SK-N-SH treated with all-trans-retinoic acid at 6 μM for 48 hours (cell line): ENCODE measurements at regions not wholly inside any gene's neighbourhood (a gene's known extent, or its start where the extent isn't known, plus 50 kb on each side); places are given as distances from the start of the nearest gene placed in this dataset.

ENCODE experiments used
- ATAC-seq: fragments of 200-7000 bp; cut with Tn5 transposase; 3 replicates; pipeline ENCODE4 v1.9.1; 2020; ENCODE audit warnings: mild to moderate bottlenecking, moderate library complexity
- ARNTL ChIP-seq: fragments of 450-650 bp; formaldehyde crosslinking; IDR thresholded peaks from 2 replicates; pipeline ENCODE4 v1.5.0; 2020; ENCODE audit warnings: low read depth, mild to moderate bottlenecking, moderate library complexity, borderline replicate concordance
- BACH2 ChIP-seq: fragments of 250-450 bp; sonication (Bioruptor Pico); IDR thresholded peaks from 2 replicates; pipeline ENCODE4 v1.9.0; 2021; ENCODE audit warnings: mild to moderate bottlenecking, borderline replicate concordance
- GLIS3 ChIP-seq: fragments of 250-450 bp; sonication (Bioruptor Pico); IDR thresholded peaks from 2 replicates; pipeline ENCODE4 v1.5.0; 2020; ENCODE audit warnings: mild to moderate bottlenecking, moderate library complexity
- ISL1 ChIP-seq: fragments of 250-450 bp; sonication (Bioruptor Pico); IDR thresholded peaks from 2 replicates; pipeline ENCODE4 v2.1.2; 2022; ENCODE audit warnings: mild to moderate bottlenecking, moderate library complexity
- OSR1 ChIP-seq: fragments of 250-450 bp; sonication (Bioruptor Pico); IDR thresholded peaks from 2 replicates; pipeline ENCODE4 v1.8.0; 2022; ENCODE audit warnings: moderate library complexity, mild to moderate bottlenecking, inconsistent platforms
- POU6F1 ChIP-seq: fragments of 250-450 bp; sonication (Bioruptor Pico); IDR thresholded peaks from 2 replicates; pipeline ENCODE4 v1.8.0; 2021; ENCODE audit warnings: low read depth, mild to moderate bottlenecking, moderate library complexity, borderline replicate concordance
- PPARA ChIP-seq: fragments of 250-450 bp; sonication (Bioruptor Pico); IDR thresholded peaks from 2 replicates; pipeline ENCODE4 v1.5.0; 2020; ENCODE audit warnings: mild to moderate bottlenecking, borderline replicate concordance
- RARB ChIP-seq: fragments of 250-450 bp; sonication (Bioruptor Pico); IDR thresholded peaks from 2 replicates; pipeline ENCODE4 v1.8.0; 2021; ENCODE audit warnings: mild to moderate bottlenecking, moderate library complexity
- SNAI2 ChIP-seq: fragments of 250-450 bp; sonication (Bioruptor Pico); IDR thresholded peaks from 2 replicates; pipeline ENCODE4 v1.5.0; 2020; ENCODE audit warnings: mild to moderate bottlenecking, moderate library complexity
- TCF4 ChIP-seq: fragments of 250-450 bp; sonication (Bioruptor Pico); IDR thresholded peaks from 2 replicates; pipeline ENCODE4 v1.8.0; 2021; ENCODE audit warnings: mild to moderate bottlenecking, moderate library complexity, borderline replicate concordance
- TOX ChIP-seq: fragments of 250-450 bp; sonication (Bioruptor Pico); IDR thresholded peaks from 2 replicates; pipeline ENCODE4 v1.8.0; 2021; ENCODE audit warnings: mild to moderate bottlenecking, moderate library complexity, borderline replicate concordance
- ZC3H10 ChIP-seq: fragments of 250-450 bp; sonication (Bioruptor Pico); IDR thresholded peaks from 2 replicates; pipeline ENCODE4 v1.5.1; 2021; ENCODE audit warnings: mild to moderate bottlenecking, moderate library complexity
- ZFP3 ChIP-seq: fragments of 250-450 bp; sonication (Bioruptor Pico); IDR thresholded peaks from 2 replicates; pipeline ENCODE4 v1.5.0; 2020; ENCODE audit warnings: mild to moderate bottlenecking, moderate library complexity
- ZFP30 ChIP-seq: fragments of 450-650 bp; formaldehyde crosslinking; IDR thresholded peaks from 2 replicates; pipeline ENCODE4 v1.5.0; 2022; ENCODE audit warnings: mild to moderate bottlenecking, moderate library complexity
- ZNF565 ChIP-seq: fragments of 450-650 bp; formaldehyde crosslinking; conservative IDR thresholded peaks from 2 replicates; pipeline ENCODE4 v1.5.0; 2020; ENCODE audit warnings: low read depth, mild to moderate bottlenecking, moderate library complexity
- ZNF70 ChIP-seq: fragments of 450-650 bp; formaldehyde crosslinking; IDR thresholded peaks from 2 replicates; pipeline ENCODE4 v1.5.0; 2020; ENCODE audit warnings: mild to moderate bottlenecking, moderate library complexity
- TF ChIP-seq, protein P1 (sequence below): fragments of 250-450 bp; sonication (Bioruptor Pico); IDR thresholded peaks from 2 replicates; pipeline ENCODE4 v1.5.1; 2021; ENCODE audit warnings: mild to moderate bottlenecking, moderate library complexity
- TF ChIP-seq, protein P2 (sequence below): fragments of 250-450 bp; sonication (Bioruptor Pico); IDR thresholded peaks from 2 replicates; pipeline ENCODE4 v1.5.0; 2020; ENCODE audit warnings: mild to moderate bottlenecking, moderate library complexity
- TF ChIP-seq, protein P3 (sequence below): fragments of 250-450 bp; sonication (Bioruptor Pico); IDR thresholded peaks from 2 replicates; pipeline ENCODE4 v1.8.0; 2020; ENCODE audit warnings: mild to moderate bottlenecking, moderate library complexity, borderline replicate concordance
- TF ChIP-seq, protein P4 (sequence below): fragments of 250-450 bp; sonication (Bioruptor Pico); IDR thresholded peaks from 2 replicates; pipeline ENCODE4 v1.5.1; 2020; ENCODE audit warnings: low read depth, mild to moderate bottlenecking, moderate library complexity

- TF ChIP-seq, protein P1, sequence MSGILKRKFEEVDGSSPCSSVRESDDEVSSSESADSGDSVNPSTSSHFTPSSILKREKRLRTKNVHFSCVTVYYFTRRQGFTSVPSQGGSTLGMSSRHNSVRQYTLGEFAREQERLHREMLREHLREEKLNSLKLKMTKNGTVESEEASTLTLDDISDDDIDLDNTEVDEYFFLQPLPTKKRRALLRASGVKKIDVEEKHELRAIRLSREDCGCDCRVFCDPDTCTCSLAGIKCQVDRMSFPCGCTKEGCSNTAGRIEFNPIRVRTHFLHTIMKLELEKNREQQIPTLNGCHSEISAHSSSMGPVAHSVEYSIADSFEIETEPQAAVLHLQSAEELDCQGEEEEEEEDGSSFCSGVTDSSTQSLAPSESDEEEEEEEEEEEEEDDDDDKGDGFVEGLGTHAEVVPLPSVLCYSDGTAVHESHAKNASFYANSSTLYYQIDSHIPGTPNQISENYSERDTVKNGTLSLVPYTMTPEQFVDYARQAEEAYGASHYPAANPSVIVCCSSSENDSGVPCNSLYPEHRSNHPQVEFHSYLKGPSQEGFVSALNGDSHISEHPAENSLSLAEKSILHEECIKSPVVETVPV (CRISPR knock-in tag) = no peak
- TF ChIP-seq ARNTL = no peak
Measured at GRCh38 chr2:226256709-226257376, 542.8 kb downstream of the IRS1 start (continued).

GRCh38 chr2:226256237-226256636 is 543.4 kb downstream of the IRS1 start:
- TF ChIP-seq GLIS3 (CRISPR knock-in tag) = no peak
- no peak for TF ChIP-seq POU6F1
- no peak for TF ChIP-seq SNAI2 (CRISPR knock-in tag)
- no peak for TF ChIP-seq BACH2 (CRISPR knock-in tag)
- TF ChIP-seq ZFP30 (CRISPR knock-in tag) = no peak
- TF ChIP-seq TOX = no peak
- TF ChIP-seq, protein P2, sequence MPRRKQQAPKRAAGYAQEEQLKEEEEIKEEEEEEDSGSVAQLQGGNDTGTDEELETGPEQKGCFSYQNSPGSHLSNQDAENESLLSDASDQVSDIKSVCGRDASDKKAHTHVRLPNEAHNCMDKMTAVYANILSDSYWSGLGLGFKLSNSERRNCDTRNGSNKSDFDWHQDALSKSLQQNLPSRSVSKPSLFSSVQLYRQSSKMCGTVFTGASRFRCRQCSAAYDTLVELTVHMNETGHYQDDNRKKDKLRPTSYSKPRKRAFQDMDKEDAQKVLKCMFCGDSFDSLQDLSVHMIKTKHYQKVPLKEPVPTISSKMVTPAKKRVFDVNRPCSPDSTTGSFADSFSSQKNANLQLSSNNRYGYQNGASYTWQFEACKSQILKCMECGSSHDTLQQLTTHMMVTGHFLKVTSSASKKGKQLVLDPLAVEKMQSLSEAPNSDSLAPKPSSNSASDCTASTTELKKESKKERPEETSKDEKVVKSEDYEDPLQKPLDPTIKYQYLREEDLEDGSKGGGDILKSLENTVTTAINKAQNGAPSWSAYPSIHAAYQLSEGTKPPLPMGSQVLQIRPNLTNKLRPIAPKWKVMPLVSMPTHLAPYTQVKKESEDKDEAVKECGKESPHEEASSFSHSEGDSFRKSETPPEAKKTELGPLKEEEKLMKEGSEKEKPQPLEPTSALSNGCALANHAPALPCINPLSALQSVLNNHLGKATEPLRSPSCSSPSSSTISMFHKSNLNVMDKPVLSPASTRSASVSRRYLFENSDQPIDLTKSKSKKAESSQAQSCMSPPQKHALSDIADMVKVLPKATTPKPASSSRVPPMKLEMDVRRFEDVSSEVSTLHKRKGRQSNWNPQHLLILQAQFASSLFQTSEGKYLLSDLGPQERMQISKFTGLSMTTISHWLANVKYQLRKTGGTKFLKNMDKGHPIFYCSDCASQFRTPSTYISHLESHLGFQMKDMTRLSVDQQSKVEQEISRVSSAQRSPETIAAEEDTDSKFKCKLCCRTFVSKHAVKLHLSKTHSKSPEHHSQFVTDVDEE = no peak
- no peak for TF ChIP-seq OSR1 (CRISPR knock-in tag)
- no peak for TF ChIP-seq RARB (CRISPR knock-in tag)
- TF ChIP-seq ISL1 (CRISPR knock-in tag) = no peak
- no peak for TF ChIP-seq ZNF70 (CRISPR knock-in tag)
- no peak for TF ChIP-seq TCF4 (CRISPR knock-in tag)
- TF ChIP-seq, protein P1 (CRISPR knock-in tag) = no peak
- TF ChIP-seq PPARA (CRISPR knock-in tag) = no peak
- TF ChIP-seq, protein P3, sequence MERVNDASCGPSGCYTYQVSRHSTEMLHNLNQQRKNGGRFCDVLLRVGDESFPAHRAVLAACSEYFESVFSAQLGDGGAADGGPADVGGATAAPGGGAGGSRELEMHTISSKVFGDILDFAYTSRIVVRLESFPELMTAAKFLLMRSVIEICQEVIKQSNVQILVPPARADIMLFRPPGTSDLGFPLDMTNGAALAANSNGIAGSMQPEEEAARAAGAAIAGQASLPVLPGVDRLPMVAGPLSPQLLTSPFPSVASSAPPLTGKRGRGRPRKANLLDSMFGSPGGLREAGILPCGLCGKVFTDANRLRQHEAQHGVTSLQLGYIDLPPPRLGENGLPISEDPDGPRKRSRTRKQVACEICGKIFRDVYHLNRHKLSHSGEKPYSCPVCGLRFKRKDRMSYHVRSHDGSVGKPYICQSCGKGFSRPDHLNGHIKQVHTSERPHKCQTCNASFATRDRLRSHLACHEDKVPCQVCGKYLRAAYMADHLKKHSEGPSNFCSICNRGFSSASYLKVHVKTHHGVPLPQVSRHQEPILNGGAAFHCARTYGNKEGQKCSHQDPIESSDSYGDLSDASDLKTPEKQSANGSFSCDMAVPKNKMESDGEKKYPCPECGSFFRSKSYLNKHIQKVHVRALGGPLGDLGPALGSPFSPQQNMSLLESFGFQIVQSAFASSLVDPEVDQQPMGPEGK (CRISPR knock-in tag) = no peak
- no peak for TF ChIP-seq ZNF565 (CRISPR knock-in tag)
- TF ChIP-seq ARNTL = no peak
- TF ChIP-seq, protein P4, sequence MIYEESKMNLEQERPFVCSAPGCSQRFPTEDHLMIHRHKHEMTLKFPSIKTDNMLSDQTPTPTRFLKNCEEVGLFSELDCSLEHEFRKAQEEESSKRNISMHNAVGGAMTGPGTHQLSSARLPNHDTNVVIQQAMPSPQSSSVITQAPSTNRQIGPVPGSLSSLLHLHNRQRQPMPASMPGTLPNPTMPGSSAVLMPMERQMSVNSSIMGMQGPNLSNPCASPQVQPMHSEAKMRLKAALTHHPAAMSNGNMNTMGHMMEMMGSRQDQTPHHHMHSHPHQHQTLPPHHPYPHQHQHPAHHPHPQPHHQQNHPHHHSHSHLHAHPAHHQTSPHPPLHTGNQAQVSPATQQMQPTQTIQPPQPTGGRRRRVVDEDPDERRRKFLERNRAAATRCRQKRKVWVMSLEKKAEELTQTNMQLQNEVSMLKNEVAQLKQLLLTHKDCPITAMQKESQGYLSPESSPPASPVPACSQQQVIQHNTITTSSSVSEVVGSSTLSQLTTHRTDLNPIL = no peak
- TF ChIP-seq ZC3H10 (CRISPR knock-in tag) = no peak
- no peak for TF ChIP-seq ZFP3 (CRISPR knock-in tag)
- TF ChIP-seq, all 23 proteins: peak for 0
- peak; percentile 90 for ATAC-seq

DNA sequence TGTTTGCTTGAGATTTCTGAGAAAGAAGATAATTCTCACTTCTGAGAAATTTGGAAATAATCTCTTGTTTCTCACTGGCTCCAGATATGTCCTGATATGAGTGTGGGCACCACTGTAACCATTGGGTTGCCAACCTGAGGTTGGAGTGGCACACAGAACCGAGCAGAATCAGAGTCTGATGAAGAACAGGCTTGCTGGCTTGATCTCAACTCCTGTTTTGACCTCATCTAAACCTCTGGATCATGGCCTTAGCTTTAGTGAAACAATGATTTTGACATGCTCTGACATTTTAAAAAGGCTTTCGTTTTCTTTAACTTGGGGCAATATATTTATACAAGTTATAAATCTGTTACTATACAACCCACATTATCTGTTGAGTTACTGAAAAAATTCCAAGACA is 548.0 kb downstream of the IRS1 start:
- ATAC-seq = no peak
- TF ChIP-seq, protein P4 = no peak
- TF ChIP-seq ZFP30 (CRISPR knock-in tag) (no peak), POU6F1 (no peak), PPARA (CRISPR knock-in tag) (no peak), SNAI2 (CRISPR knock-in tag) (no peak), GLIS3 (CRISPR knock-in tag) (no peak), OSR1 (CRISPR knock-in tag) (no peak), ARNTL (no peak)
- TF ChIP-seq, protein P2 = no peak
